GM23338 (cell line): ENCODE measurements at regions not wholly inside any gene's neighbourhood (a gene's known extent, or its start where the extent isn't known, plus 50 kb on each side); places are given as distances from the start of the nearest gene placed in this dataset.
A peak's percentile ranks its signal among the peaks of the same experiment; 100 is the strongest.

Experiments
- ATAC-seq: fragments of 200-7000 bp; cut with Tn5 transposase; 3 replicates; pipeline ENCODE4 v1.9.1; 2020
- DNase-seq: peaks from one replicate; pipeline ENCODE4 v3.0.0-alpha.2; 2015; ENCODE audit warnings: low spot score
- H2AFZ ChIP-seq: fragments of 200-600 bp; sonication (generic); 2 replicates; pipeline ENCODE4 v1.8.0; 2016; ENCODE audit warnings: antibody characterized with exemption, mild to moderate bottlenecking, moderate library complexity
- H3F3A ChIP-seq: fragments of 200-600 bp; sonication (generic); replicated peaks from 2 replicates; pipeline ENCODE4 v1.8.0; 2017; ENCODE audit warnings: antibody characterized with exemption, mixed run types, low read depth
- H3K27ac ChIP-seq: fragments of 200-600 bp; sonication (generic); 2 replicates; pipeline ENCODE4 v1.6.1; 2016; ENCODE audit warnings: low read depth
- H3K27me3 ChIP-seq: fragments of 200-600 bp; sonication (generic); 2 replicates; pipeline ENCODE4 v1.8.0; 2016; ENCODE audit warnings: mild to moderate bottlenecking, mixed run types, moderate library complexity; ENCODE audit not compliant: insufficient read depth
- H3K36me3 ChIP-seq: fragments of 200-600 bp; sonication (generic); 2 replicates; pipeline ENCODE4 v1.8.0; 2016; ENCODE audit warnings: mild to moderate bottlenecking; ENCODE audit not compliant: insufficient read depth
- H3K4me1 ChIP-seq: fragments of 200-600 bp; sonication (generic); 2 replicates; pipeline ENCODE4 v1.8.0; 2016; ENCODE audit warnings: mild to moderate bottlenecking, moderate library complexity; ENCODE audit not compliant: insufficient read depth
- H3K4me2 ChIP-seq: fragments of 200-600 bp; sonication (generic); 2 replicates; pipeline ENCODE4 v1.7.1; 2017; ENCODE audit warnings: mixed run types
- H3K4me3 ChIP-seq: fragments of 200-600 bp; sonication (generic); 2 replicates; pipeline ENCODE4 v1.6.1; 2016; ENCODE audit warnings: mixed run types
- H3K79me2 ChIP-seq: fragments of 200-600 bp; sonication (generic); replicated peaks from 2 replicates; pipeline ENCODE4 v1.8.0; 2017; ENCODE audit warnings: mild to moderate bottlenecking; ENCODE audit not compliant: insufficient read depth
- H3K9me2 ChIP-seq: fragments of 200-600 bp; sonication (generic); 2 replicates; pipeline ENCODE4 v1.8.0; 2017; ENCODE audit not compliant: insufficient read depth
- H4K20me1 ChIP-seq: fragments of 200-600 bp; sonication (generic); replicated peaks from 2 replicates; pipeline ENCODE4 v1.8.0; 2017; ENCODE audit warnings: mild to moderate bottlenecking; ENCODE audit not compliant: insufficient read depth
- H3K27ac Mint-ChIP-seq: 2 replicates; pipeline ENCODE4 v1.8.0; 2020; ENCODE audit warnings: inconsistent platforms, mild to moderate bottlenecking, moderate library complexity, mixed read lengths
- H3K27me3 Mint-ChIP-seq: 3 replicates; pipeline ENCODE4 v1.8.0; 2022; ENCODE audit warnings: low read depth, mild to moderate bottlenecking, moderate library complexity, mixed read lengths, inconsistent platforms; ENCODE audit not compliant: insufficient read depth, poor library complexity
- H3K36me3 Mint-ChIP-seq: 3 replicates; pipeline ENCODE4 v1.8.0; 2021; ENCODE audit warnings: low read depth, mild to moderate bottlenecking, inconsistent platforms, moderate library complexity, mixed read lengths
- H3K4me1 Mint-ChIP-seq: 3 replicates; pipeline ENCODE4 v1.8.0; 2020; ENCODE audit warnings: mild to moderate bottlenecking, inconsistent platforms, mixed read lengths
- H3K4me3 Mint-ChIP-seq: 3 replicates; pipeline ENCODE4 v1.8.0; 2021; ENCODE audit warnings: moderate library complexity, mild to moderate bottlenecking, inconsistent platforms, mixed read lengths
- H3K9me3 Mint-ChIP-seq: 3 replicates; pipeline ENCODE4 v1.8.0; 2020; ENCODE audit warnings: moderate library complexity, mild to moderate bottlenecking, inconsistent platforms, mixed read lengths
- CREB1 ChIP-seq: fragments of 250-450 bp; sonication (Bioruptor Pico); IDR thresholded peaks from 2 replicates; pipeline ENCODE4 v1.5.0; 2020; ENCODE audit warnings: low read depth, mild to moderate bottlenecking, moderate library complexity
- EZH2 ChIP-seq: fragments of 200-600 bp; sonication (generic); IDR thresholded peaks from one replicate; pipeline ENCODE4 v1.8.0; 2017; ENCODE audit warnings: antibody characterized with exemption, mild to moderate bottlenecking, low read depth; ENCODE audit not compliant: unreplicated experiment
- EZH2phosphoT487 ChIP-seq: fragments of 200-600 bp; sonication (generic); IDR thresholded peaks from one replicate; pipeline ENCODE4 v1.8.1; 2018; ENCODE audit warnings: antibody characterized with exemption; ENCODE audit not compliant: unreplicated experiment
- JUNB ChIP-seq: IDR thresholded peaks from one replicate; pipeline ENCODE4 v1.6.1; 2016; ENCODE audit warnings: antibody characterized with exemption; ENCODE audit not compliant: unreplicated experiment
- NANOG ChIP-seq: IDR thresholded peaks from 2 replicates; pipeline ENCODE4 v1.6.1; 2016; ENCODE audit warnings: antibody characterized with exemption, borderline replicate concordance
- POLR2AphosphoS5 ChIP-seq: IDR thresholded peaks from 2 replicates; pipeline ENCODE4 v1.6.1; 2016; ENCODE audit warnings: antibody characterized with exemption, low read depth
- STAT1 ChIP-seq: IDR thresholded peaks from one replicate; pipeline ENCODE4 v1.6.1; 2016; ENCODE audit warnings: antibody characterized with exemption; ENCODE audit not compliant: unreplicated experiment
- ZNF114 ChIP-seq: fragments of 250-450 bp; sonication (Bioruptor Pico); IDR thresholded peaks from 2 replicates; pipeline ENCODE4 v1.5.0; 2020; ENCODE audit warnings: mild to moderate bottlenecking, moderate library complexity
- ZNF331 ChIP-seq: fragments of 250-450 bp; sonication (Bioruptor Pico); IDR thresholded peaks from 2 replicates; pipeline ENCODE4 v1.5.0; 2020; ENCODE audit warnings: low read depth, mild to moderate bottlenecking, moderate library complexity
- TF ChIP-seq, protein P1 (sequence below), 2 experiments: fragments of 200-600 bp in 1 of 2; sonication (generic) in 1 of 2; conservative IDR thresholded peaks; 2 replicates each; pipeline versions ENCODE4 v1.5.1 to v1.6.1; 2016 to 2017; ENCODE audit warnings: antibody characterized with exemption in 2 of 2, low read depth in 2 of 2, mild to moderate bottlenecking in 2 of 2, moderate library complexity in 1 of 2
- TF ChIP-seq, protein P2 (sequence below): IDR thresholded peaks from one replicate; pipeline ENCODE4 v1.6.1; 2018; ENCODE audit warnings: antibody characterized with exemption; ENCODE audit not compliant: unreplicated experiment
- TF ChIP-seq, protein P3 (sequence below): fragments of 250-450 bp; sonication (Bioruptor Pico); IDR thresholded peaks from 2 replicates; pipeline ENCODE4 v1.5.0; 2020; ENCODE audit warnings: mild to moderate bottlenecking, moderate library complexity
- TF ChIP-seq, protein P4 (sequence below): IDR thresholded peaks from 2 replicates; pipeline ENCODE4 v1.6.1; 2016; ENCODE audit warnings: antibody characterized with exemption

- no peak overlapping the region for H3K27ac Mint-ChIP-seq
- ATAC-seq (no peak), DNase-seq (peak; percentile 8)
- no peak overlapping the region for H3K4me3 Mint-ChIP-seq
- peaks cover 15% of the 10 kb centered on the region for H3K9me3 Mint-ChIP-seq
- no peak overlapping the region for H3K4me3 ChIP-seq
- H3K9me2 ChIP-seq = peaks cover 5% of the 10 kb centered on the region; the same call in 1 of the 2 replicates
- H3K27me3 ChIP-seq = no peaks in the 10 kb centered on the region
- no peaks in the 10 kb centered on the region for H3K27me3 Mint-ChIP-seq
- H4K20me1 ChIP-seq = no peaks in the 10 kb centered on the region
- H3K27ac ChIP-seq = no peak overlapping the region
- H3F3A ChIP-seq = no peaks in the 10 kb centered on the region
- no peaks in the 10 kb centered on the region for H3K36me3 ChIP-seq
- H3K4me1 ChIP-seq = no peaks in the 10 kb centered on the region
- no peak overlapping the region for H3K4me2 ChIP-seq
- no peaks in the 10 kb centered on the region for H3K79me2 ChIP-seq
- H2AFZ ChIP-seq = no peak overlapping the region
- H3K36me3 Mint-ChIP-seq = no peaks in the 10 kb centered on the region; the same call in 2 of the 3 replicates
- TF ChIP-seq EZH2phosphoT487 (no peak), POLR2AphosphoS5 (no peak), STAT1 (no peak), JUNB (no peak), EZH2 (no peak), ZNF114 (CRISPR knock-in tag) (no peak), ZNF331 (no peak), NANOG (no peak), CREB1 (CRISPR knock-in tag) (no peak)
- TF ChIP-seq, protein P1, sequence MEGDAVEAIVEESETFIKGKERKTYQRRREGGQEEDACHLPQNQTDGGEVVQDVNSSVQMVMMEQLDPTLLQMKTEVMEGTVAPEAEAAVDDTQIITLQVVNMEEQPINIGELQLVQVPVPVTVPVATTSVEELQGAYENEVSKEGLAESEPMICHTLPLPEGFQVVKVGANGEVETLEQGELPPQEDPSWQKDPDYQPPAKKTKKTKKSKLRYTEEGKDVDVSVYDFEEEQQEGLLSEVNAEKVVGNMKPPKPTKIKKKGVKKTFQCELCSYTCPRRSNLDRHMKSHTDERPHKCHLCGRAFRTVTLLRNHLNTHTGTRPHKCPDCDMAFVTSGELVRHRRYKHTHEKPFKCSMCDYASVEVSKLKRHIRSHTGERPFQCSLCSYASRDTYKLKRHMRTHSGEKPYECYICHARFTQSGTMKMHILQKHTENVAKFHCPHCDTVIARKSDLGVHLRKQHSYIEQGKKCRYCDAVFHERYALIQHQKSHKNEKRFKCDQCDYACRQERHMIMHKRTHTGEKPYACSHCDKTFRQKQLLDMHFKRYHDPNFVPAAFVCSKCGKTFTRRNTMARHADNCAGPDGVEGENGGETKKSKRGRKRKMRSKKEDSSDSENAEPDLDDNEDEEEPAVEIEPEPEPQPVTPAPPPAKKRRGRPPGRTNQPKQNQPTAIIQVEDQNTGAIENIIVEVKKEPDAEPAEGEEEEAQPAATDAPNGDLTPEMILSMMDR (conservative IDR thresholded peaks at IDR 0.05; ENCODE audit: low read depth in 2 of 2) = no peak
- TF ChIP-seq, protein P2, sequence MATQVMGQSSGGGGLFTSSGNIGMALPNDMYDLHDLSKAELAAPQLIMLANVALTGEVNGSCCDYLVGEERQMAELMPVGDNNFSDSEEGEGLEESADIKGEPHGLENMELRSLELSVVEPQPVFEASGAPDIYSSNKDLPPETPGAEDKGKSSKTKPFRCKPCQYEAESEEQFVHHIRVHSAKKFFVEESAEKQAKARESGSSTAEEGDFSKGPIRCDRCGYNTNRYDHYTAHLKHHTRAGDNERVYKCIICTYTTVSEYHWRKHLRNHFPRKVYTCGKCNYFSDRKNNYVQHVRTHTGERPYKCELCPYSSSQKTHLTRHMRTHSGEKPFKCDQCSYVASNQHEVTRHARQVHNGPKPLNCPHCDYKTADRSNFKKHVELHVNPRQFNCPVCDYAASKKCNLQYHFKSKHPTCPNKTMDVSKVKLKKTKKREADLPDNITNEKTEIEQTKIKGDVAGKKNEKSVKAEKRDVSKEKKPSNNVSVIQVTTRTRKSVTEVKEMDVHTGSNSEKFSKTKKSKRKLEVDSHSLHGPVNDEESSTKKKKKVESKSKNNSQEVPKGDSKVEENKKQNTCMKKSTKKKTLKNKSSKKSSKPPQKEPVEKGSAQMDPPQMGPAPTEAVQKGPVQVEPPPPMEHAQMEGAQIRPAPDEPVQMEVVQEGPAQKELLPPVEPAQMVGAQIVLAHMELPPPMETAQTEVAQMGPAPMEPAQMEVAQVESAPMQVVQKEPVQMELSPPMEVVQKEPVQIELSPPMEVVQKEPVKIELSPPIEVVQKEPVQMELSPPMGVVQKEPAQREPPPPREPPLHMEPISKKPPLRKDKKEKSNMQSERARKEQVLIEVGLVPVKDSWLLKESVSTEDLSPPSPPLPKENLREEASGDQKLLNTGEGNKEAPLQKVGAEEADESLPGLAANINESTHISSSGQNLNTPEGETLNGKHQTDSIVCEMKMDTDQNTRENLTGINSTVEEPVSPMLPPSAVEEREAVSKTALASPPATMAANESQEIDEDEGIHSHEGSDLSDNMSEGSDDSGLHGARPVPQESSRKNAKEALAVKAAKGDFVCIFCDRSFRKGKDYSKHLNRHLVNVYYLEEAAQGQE = no peak
- TF ChIP-seq, protein P3, sequence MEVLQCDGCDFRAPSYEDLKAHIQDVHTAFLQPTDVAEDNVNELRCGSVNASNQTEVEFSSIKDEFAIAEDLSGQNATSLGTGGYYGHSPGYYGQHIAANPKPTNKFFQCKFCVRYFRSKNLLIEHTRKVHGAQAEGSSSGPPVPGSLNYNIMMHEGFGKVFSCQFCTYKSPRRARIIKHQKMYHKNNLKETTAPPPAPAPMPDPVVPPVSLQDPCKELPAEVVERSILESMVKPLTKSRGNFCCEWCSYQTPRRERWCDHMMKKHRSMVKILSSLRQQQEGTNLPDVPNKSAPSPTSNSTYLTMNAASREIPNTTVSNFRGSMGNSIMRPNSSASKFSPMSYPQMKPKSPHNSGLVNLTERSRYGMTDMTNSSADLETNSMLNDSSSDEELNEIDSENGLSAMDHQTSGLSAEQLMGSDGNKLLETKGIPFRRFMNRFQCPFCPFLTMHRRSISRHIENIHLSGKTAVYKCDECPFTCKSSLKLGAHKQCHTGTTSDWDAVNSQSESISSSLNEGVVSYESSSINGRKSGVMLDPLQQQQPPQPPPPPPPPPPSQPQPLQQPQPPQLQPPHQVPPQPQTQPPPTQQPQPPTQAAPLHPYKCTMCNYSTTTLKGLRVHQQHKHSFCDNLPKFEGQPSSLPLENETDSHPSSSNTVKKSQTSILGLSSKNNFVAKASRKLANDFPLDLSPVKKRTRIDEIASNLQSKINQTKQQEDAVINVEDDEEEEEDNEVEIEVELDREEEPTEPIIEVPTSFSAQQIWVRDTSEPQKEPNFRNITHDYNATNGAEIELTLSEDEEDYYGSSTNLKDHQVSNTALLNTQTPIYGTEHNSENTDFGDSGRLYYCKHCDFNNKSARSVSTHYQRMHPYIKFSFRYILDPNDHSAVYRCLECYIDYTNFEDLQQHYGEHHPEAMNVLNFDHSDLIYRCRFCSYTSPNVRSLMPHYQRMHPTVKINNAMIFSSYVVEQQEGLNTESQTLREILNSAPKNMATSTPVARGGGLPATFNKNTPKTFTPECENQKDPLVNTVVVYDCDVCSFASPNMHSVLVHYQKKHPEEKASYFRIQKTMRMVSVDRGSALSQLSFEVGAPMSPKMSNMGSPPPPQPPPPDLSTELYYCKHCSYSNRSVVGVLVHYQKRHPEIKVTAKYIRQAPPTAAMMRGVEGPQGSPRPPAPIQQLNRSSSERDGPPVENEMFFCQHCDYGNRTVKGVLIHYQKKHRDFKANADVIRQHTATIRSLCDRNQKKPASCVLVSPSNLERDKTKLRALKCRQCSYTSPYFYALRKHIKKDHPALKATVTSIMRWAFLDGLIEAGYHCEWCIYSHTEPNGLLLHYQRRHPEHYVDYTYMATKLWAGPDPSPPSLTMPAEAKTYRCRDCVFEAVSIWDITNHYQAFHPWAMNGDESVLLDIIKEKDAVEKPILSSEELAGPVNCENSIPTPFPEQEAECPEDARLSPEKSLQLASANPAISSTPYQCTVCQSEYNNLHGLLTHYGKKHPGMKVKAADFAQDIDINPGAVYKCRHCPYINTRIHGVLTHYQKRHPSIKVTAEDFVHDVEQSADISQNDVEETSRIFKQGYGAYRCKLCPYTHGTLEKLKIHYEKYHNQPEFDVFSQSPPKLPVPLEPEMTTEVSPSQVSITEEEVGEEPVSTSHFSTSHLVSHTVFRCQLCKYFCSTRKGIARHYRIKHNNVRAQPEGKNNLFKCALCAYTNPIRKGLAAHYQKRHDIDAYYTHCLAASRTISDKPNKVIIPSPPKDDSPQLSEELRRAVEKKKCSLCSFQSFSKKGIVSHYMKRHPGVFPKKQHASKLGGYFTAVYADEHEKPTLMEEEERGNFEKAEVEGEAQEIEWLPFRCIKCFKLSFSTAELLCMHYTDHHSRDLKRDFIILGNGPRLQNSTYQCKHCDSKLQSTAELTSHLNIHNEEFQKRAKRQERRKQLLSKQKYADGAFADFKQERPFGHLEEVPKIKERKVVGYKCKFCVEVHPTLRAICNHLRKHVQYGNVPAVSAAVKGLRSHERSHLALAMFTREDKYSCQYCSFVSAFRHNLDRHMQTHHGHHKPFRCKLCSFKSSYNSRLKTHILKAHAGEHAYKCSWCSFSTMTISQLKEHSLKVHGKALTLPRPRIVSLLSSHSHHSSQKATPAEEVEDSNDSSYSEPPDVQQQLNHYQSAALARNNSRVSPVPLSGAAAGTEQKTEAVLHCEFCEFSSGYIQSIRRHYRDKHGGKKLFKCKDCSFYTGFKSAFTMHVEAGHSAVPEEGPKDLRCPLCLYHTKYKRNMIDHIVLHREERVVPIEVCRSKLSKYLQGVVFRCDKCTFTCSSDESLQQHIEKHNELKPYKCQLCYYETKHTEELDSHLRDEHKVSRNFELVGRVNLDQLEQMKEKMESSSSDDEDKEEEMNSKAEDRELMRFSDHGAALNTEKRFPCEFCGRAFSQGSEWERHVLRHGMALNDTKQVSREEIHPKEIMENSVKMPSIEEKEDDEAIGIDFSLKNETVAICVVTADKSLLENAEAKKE = no peak
- TF ChIP-seq, protein P4, sequence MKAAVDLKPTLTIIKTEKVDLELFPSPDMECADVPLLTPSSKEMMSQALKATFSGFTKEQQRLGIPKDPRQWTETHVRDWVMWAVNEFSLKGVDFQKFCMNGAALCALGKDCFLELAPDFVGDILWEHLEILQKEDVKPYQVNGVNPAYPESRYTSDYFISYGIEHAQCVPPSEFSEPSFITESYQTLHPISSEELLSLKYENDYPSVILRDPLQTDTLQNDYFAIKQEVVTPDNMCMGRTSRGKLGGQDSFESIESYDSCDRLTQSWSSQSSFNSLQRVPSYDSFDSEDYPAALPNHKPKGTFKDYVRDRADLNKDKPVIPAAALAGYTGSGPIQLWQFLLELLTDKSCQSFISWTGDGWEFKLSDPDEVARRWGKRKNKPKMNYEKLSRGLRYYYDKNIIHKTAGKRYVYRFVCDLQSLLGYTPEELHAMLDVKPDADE = no peak
- H3K4me1 Mint-ChIP-seq = no peaks in the 10 kb centered on the region
Observed at GRCh38 chr11:90493379-90493778, 270.5 kb upstream of the CHORDC1 start.
